Effector memory CD4-positive, alpha-beta T cell (primary cell): ENCODE measurements at regions not wholly inside any gene's neighbourhood (a gene's known extent, or its start where the extent isn't known, plus 50 kb on each side); places are given as distances from the start of the nearest gene placed in this dataset.

Experiments
- DNase-seq, 3 donors: peaks; one replicate each; pipeline ENCODE4 v3.0.0-alpha.2; 2020
- H3K27ac ChIP-seq: 2 replicates; pipeline ENCODE4 v1.7.0; 2013; ENCODE audit warnings: mild to moderate bottlenecking, low read length, moderate library complexity; ENCODE audit not compliant: insufficient read depth, poor library complexity, severe bottlenecking
- H3K27me3 ChIP-seq: replicated peaks from 2 replicates; pipeline ENCODE4 v1.7.0; 2013; ENCODE audit warnings: mild to moderate bottlenecking, low read length; ENCODE audit not compliant: insufficient read depth, control insufficient read depth, poor library complexity, severe bottlenecking
- H3K36me3 ChIP-seq: 2 replicates; pipeline ENCODE4 v1.7.0; 2013; ENCODE audit warnings: mild to moderate bottlenecking, low read length, moderate library complexity; ENCODE audit not compliant: control insufficient read depth, insufficient read depth
- H3K4me1 ChIP-seq: 2 replicates; pipeline ENCODE4 v1.7.0; 2013; ENCODE audit warnings: low read length, mild to moderate bottlenecking; ENCODE audit not compliant: control insufficient read depth, insufficient read depth, poor library complexity, severe bottlenecking
- H3K4me3 ChIP-seq: 2 replicates; pipeline ENCODE4 v1.7.0; 2013; ENCODE audit warnings: low read length, low read depth, mild to moderate bottlenecking; ENCODE audit not compliant: insufficient read depth, poor library complexity, severe bottlenecking
- H3K9me3 ChIP-seq: 2 replicates; pipeline ENCODE4 v1.7.0; 2013; ENCODE audit warnings: mild to moderate bottlenecking, low read length, moderate library complexity; ENCODE audit not compliant: control insufficient read depth

DNA sequence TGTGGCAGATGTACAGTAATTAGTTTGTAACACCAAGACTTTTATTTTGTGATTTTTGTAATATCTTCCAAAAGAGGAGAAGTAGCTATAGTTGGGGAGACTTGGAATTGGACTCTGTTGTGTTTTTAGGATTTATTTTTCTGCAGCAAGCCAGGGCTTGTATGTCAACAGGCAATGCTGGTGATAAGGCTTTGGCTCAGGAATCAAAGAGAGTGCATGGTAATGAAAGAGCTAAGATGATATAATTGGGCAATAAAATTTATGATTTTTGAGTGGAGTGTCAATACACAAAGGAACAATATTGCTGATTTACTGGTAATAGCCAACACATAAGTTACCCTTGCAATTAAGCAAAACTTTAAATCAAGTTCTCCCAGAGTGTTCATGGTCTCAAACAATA lies 452.9 kb downstream of the TMEM135 start:
- Histone ChIP-seq H3K27me3 (no peaks in the 10 kb centered on the region), H3K9me3 (no peaks in the 10 kb centered on the region), H3K4me3 (no peak overlapping the region), H3K27ac (no peak overlapping the region), H3K36me3 (no peaks in the 10 kb centered on the region), H3K4me1 (no peaks in the 10 kb centered on the region)
- no peak for DNase-seq

- no peaks in the 10 kb centered on the region for H3K9me3 ChIP-seq
Measured at GRCh38 chr11:87484566-87484965, 446.8 kb downstream of the TMEM135 start.

GRCh38 chr11:87477321-87477720 lies 439.6 kb downstream of the TMEM135 start:
- no peaks in the 10 kb centered on the region for H3K4me1 ChIP-seq
- no peaks in the 10 kb centered on the region for H3K9me3 ChIP-seq
- H3K36me3 ChIP-seq: no peaks in the 10 kb centered on the region
- no peaks in the 10 kb centered on the region for H3K27me3 ChIP-seq
- H3K27ac ChIP-seq: no peak overlapping the region
- no peak for DNase-seq
- H3K4me3 ChIP-seq: no peak overlapping the region

More at GRCh38 chr11:87484566-87484965, 446.8 kb downstream of the TMEM135 start:
- H3K4me3 ChIP-seq: no peak overlapping the region
- no peak overlapping the region for H3K27ac ChIP-seq
- no peaks in the 10 kb centered on the region for H3K36me3 ChIP-seq
- no peak for DNase-seq
- H3K27me3 ChIP-seq: no peaks in the 10 kb centered on the region
- no peaks in the 10 kb centered on the region for H3K4me1 ChIP-seq

- no peaks in the 10 kb centered on the region for H3K9me3 ChIP-seq
- DNase-seq: no peak
- H3K27me3 ChIP-seq: no peaks in the 10 kb centered on the region
- no peak overlapping the region for H3K27ac ChIP-seq
- H3K36me3 ChIP-seq: no peaks in the 10 kb centered on the region
- H3K4me3 ChIP-seq: no peak overlapping the region
- H3K4me1 ChIP-seq: no peaks in the 10 kb centered on the region
Measured at GRCh38 chr11:87473174-87473573, 435.4 kb downstream of the TMEM135 start.

DNA sequence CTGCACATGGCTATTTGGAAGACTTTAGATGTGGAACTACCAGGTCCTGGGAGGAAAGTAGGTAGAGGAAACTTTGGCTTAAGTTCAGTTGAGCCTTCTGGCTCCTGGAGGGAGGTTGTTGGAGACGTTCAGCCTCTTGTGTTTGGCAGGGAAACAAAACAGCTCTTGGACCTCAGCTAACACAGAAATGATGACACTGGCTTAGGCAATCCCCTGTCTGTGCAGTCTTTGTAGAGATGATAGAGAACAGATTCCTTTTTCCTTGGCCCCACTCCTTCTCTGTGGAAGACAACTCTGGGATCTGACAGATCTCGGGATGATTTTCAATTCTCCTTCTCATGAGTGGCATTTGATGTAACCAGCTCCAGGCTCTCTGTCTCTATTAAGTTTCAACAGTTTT lies 428.5 kb downstream of the TMEM135 start:
- Histone ChIP-seq H3K9me3 (no peaks in the 10 kb centered on the region), H3K36me3 (no peaks in the 10 kb centered on the region), H3K4me1 (no peaks in the 10 kb centered on the region), H3K27me3 (no peaks in the 10 kb centered on the region), H3K4me3 (no peak overlapping the region), H3K27ac (no peak overlapping the region)
- DNase-seq: no peak

DNA sequence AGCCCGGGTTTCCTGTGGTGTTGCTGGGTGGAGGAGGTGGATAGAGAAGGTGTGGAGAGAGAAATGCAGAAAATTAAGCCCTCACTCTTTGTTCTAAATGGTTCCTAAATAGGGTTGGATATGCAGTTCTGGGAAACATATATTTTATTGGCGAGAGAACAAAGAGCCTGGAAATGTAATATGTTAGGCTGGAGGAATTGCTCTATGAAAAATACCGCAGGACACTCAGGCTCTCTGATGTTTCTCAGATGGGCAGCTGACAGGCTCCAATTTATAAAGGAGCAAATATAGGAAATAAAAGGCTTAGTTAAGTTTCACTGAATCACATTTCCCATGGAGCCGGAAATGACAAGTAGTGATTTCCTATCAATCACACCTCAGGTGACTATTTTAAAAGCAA lies 428.0 kb downstream of the TMEM135 start:
- no peak for DNase-seq
- no peak overlapping the region for H3K4me3 ChIP-seq
- no peaks in the 10 kb centered on the region for H3K4me1 ChIP-seq
- no peak overlapping the region for H3K27ac ChIP-seq
- no peaks in the 10 kb centered on the region for H3K27me3 ChIP-seq
- H3K36me3 ChIP-seq: no peaks in the 10 kb centered on the region
- H3K9me3 ChIP-seq: no peaks in the 10 kb centered on the region

DNA sequence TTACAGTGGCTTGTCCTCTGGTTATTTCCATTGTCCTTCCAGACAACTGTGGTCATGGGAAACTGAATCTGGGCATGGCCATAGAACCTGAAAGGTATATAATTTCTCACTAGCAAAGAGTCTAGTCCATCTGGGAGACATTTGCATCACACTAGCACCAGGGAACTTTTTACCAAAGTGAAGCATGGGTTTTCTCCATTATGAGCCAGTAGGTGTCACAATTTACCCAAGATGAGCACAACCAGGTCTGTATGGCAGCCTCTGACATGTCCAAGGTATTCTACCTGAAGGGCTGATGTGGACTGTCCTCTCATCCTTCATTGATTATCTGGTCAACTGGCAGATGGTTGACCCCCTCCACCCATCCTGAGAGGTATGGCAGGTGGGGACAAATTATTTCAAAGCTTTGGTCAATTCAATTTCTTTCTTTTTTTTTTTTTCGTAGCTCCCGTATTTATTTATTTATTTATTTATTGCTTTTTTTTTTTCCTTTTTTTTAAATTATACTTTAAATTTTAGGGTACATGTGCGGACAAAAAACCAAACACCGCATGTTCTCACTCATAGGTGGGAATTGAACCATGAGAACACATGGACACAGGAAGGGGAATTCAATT lies 425.9 kb downstream of the TMEM135 start:
- Histone ChIP-seq H3K27ac (no peak overlapping the region), H3K27me3 (no peaks in the 10 kb centered on the region), H3K4me3 (no peak overlapping the region), H3K36me3 (no peaks in the 10 kb centered on the region), H3K9me3 (no peaks in the 10 kb centered on the region), H3K4me1 (no peaks in the 10 kb centered on the region)
- DNase-seq: no peak

DNA sequence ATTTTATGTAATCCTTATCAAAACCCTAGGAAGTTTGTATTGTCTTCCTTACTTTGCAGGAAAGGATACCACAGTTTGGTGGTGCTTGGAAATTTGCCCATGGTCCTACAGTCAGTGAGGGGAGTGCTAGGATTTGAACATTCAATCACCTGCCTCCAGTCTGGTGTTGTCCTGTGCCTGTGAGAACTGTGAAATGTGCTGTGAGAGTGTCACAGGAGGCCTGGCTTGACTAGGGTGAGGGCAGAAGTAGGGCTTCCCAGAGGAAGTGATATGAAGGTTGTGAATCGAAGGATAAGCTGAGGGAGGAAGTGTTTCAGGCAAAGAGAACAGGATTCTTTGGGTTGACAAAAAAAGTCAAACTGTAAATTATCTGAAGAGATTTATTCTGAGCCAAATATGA lies 424.4 kb downstream of the TMEM135 start:
- Histone ChIP-seq H3K9me3 (no peaks in the 10 kb centered on the region), H3K27me3 (no peaks in the 10 kb centered on the region), H3K4me1 (no peaks in the 10 kb centered on the region), H3K36me3 (no peaks in the 10 kb centered on the region), H3K27ac (no peak overlapping the region), H3K4me3 (no peak overlapping the region)
- DNase-seq: no peak

DNA sequence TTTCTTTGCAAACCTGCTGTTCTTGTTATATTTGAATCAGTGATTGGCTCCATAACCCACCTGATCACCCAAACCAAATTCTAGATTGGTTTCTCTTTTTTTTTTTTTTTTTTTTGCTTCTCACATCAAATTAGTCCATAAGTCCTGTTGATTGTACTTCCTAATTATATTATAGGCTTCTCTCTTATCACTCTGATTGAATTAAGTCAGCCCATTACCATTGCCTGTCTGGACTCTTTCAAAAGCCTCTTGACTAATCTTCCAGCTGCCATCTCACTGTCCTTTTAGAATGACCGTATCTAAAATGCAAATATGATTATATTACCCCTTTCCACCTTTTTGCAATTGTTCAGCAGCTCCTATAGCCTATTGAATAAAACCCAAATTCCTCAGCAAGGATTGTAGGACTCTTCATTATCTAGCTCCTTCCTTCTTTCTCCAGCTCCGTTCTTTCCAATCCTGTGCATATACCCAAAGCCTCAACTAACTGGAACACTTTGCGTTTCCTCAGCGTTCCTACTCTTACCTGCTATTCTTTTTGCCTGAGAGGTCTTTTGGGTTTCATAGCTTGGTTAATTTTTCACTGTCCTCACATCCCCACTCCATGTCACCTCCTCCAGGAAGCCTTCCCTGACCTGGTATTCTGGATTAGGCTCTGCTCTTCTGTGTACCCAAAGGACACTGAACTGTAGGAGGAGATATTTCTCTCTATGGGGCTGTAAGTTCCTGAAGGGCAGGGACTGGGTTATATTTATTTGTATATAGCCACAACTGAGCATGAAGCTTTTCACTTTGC lies 423.3 kb downstream of the TMEM135 start:
- no peak overlapping the region for H3K4me3 ChIP-seq
- H3K9me3 ChIP-seq: no peaks in the 10 kb centered on the region
- DNase-seq: no peak
- no peaks in the 10 kb centered on the region for H3K27me3 ChIP-seq
- no peaks in the 10 kb centered on the region for H3K4me1 ChIP-seq
- no peak overlapping the region for H3K27ac ChIP-seq
- H3K36me3 ChIP-seq: no peaks in the 10 kb centered on the region

GRCh38 chr11:87460279-87460678 lies 422.5 kb downstream of the TMEM135 start:
- H3K27ac ChIP-seq: no peak overlapping the region
- no peaks in the 10 kb centered on the region for H3K4me1 ChIP-seq
- no peak overlapping the region for H3K4me3 ChIP-seq
- no peak for DNase-seq
- H3K9me3 ChIP-seq: no peaks in the 10 kb centered on the region
- H3K36me3 ChIP-seq: no peaks in the 10 kb centered on the region
- H3K27me3 ChIP-seq: no peaks in the 10 kb centered on the region
